Neural progenitor cell (in vitro differentiated cells): ENCODE measurements at regions not wholly inside any gene's neighbourhood (a gene's known extent, or its start where the extent isn't known, plus 50 kb on each side); places are given as distances from the start of the nearest gene placed in this dataset.

Source experiments
- DNase-seq: peaks from one replicate; pipeline ENCODE4 v3.0.0-alpha.2; 2016; ENCODE audit warnings: low spot score
- H2AFZ ChIP-seq: fragments of 200-600 bp; sonication (generic); replicated peaks from 2 replicates; pipeline ENCODE4 v1.6.1; 2016; ENCODE audit warnings: antibody characterized with exemption
- H3F3A ChIP-seq: fragments of 200-600 bp; sonication (generic); 2 replicates; pipeline ENCODE4 v1.6.1; 2016; ENCODE audit warnings: antibody characterized with exemption, low read depth
- H3K27ac ChIP-seq: fragments of 200-600 bp; sonication (generic); 2 replicates; pipeline ENCODE4 v1.5.1; 2016; ENCODE audit warnings: mild to moderate bottlenecking
- H3K27me3 ChIP-seq: fragments of 200-600 bp; sonication (generic); 2 replicates; pipeline ENCODE4 v1.6.1; 2016; ENCODE audit warnings: mild to moderate bottlenecking, moderate library complexity
- H3K36me3 ChIP-seq: fragments of 200-600 bp; sonication (generic); 2 replicates; pipeline ENCODE4 v1.5.1; 2016
- H3K4me1 ChIP-seq: fragments of 200-600 bp; sonication (generic); 2 replicates; pipeline ENCODE4 v1.6.1; 2016; ENCODE audit warnings: mixed run types
- H3K4me2 ChIP-seq: fragments of 200-600 bp; sonication (generic); 2 replicates; pipeline ENCODE4 v1.6.1; 2016
- H3K4me3 ChIP-seq: fragments of 200-600 bp; sonication (generic); 2 replicates; pipeline ENCODE4 v1.5.1; 2016
- H3K79me2 ChIP-seq: fragments of 200-600 bp; sonication (generic); 2 replicates; pipeline ENCODE4 v1.6.1; 2016; ENCODE audit warnings: low read depth
- H3K9ac ChIP-seq: fragments of 200-600 bp; sonication (generic); 2 replicates; pipeline ENCODE4 v1.6.1; 2016
- H3K9me3 ChIP-seq: fragments of 200-600 bp; sonication (generic); 2 replicates; pipeline ENCODE4 v1.5.1; 2016; ENCODE audit warnings: low read depth
- H4K20me1 ChIP-seq: fragments of 200-600 bp; sonication (generic); 2 replicates; pipeline ENCODE4 v1.6.1; 2016; ENCODE audit warnings: low read depth
- H3K27ac Mint-ChIP-seq: 3 replicates; pipeline ENCODE4 v1.8.0; 2021; ENCODE audit warnings: mixed read lengths
- H3K27me3 Mint-ChIP-seq: 2 replicates; pipeline ENCODE4 v1.8.0; 2022; ENCODE audit warnings: low read depth, mild to moderate bottlenecking, inconsistent platforms, moderate library complexity, mixed read lengths; ENCODE audit not compliant: insufficient read depth
- H3K36me3 Mint-ChIP-seq: 3 replicates; pipeline ENCODE4 v1.8.0; 2021; ENCODE audit warnings: mixed read lengths
- H3K4me1 Mint-ChIP-seq: 3 replicates; pipeline ENCODE4 v1.8.0; 2021; ENCODE audit warnings: mixed read lengths
- H3K4me3 Mint-ChIP-seq: 3 replicates; pipeline ENCODE4 v1.8.0; 2021; ENCODE audit warnings: mild to moderate bottlenecking, moderate library complexity, mixed read lengths
- H3K9me3 Mint-ChIP-seq: 3 replicates; pipeline ENCODE4 v1.8.0; 2020; ENCODE audit warnings: mixed read lengths
- EZH2 ChIP-seq: fragments of 200-600 bp; sonication (generic); IDR thresholded peaks from 2 replicates; pipeline ENCODE4 v1.6.1; 2017; ENCODE audit warnings: antibody characterized with exemption, mild to moderate bottlenecking, moderate library complexity
- EZH2phosphoT487 ChIP-seq: fragments of 200-600 bp; sonication (generic); IDR thresholded peaks from 2 replicates; pipeline ENCODE4 v1.6.1; 2017; ENCODE audit warnings: antibody characterized with exemption
- TF ChIP-seq, protein P1 (sequence below): fragments of 200-600 bp; sonication (generic); IDR thresholded peaks from 2 replicates; pipeline ENCODE4 v1.5.1; 2017; ENCODE audit warnings: antibody characterized with exemption, mild to moderate bottlenecking

DNA sequence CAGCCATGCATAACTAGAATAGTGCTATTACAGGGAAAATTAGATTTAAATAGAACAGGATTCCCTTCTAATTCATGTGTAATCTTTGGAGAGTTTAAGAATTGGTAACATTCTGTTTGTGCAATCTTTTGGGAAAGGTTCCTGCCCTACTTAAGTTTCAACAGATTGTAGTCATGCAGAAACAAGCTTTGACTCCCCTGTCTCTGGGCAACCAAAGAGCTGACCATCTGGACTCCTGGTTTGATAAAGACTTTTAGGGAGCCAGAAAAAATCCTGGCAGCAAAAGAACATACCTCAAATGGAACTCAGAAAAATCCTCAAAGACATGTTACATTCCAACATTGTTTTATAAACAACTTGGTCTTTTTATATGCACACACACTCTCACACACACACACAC is 191.1 kb upstream of the NEIL3 start:
- H3K36me3 ChIP-seq, result no peaks in the 10 kb centered on the region
- H3K27ac ChIP-seq, result no peak overlapping the region
- no peaks in the 10 kb centered on the region for H3K27me3 ChIP-seq
- no peaks in the 10 kb centered on the region for H4K20me1 ChIP-seq
- no peaks in the 10 kb centered on the region for H3K79me2 ChIP-seq
- no peaks in the 10 kb centered on the region for H3K27me3 Mint-ChIP-seq
- H3K4me1 Mint-ChIP-seq, result peaks cover 24% of the 10 kb centered on the region
- peaks cover 3% of the 10 kb centered on the region for H3K4me1 ChIP-seq
- peaks cover 5% of the 10 kb centered on the region for H3K36me3 Mint-ChIP-seq
- no peak overlapping the region for H3K4me2 ChIP-seq
- H3K9me3 Mint-ChIP-seq, result peaks cover 20% of the 10 kb centered on the region
- DNase-seq, result no peak
- H3K27ac Mint-ChIP-seq, result no peak overlapping the region
- no peaks in the 10 kb centered on the region for H3K9me3 ChIP-seq
- no peaks in the 10 kb centered on the region for H3F3A ChIP-seq
- H3K4me3 Mint-ChIP-seq, result no peak overlapping the region
- H3K9ac ChIP-seq, result no peak overlapping the region
- TF ChIP-seq, protein P1, sequence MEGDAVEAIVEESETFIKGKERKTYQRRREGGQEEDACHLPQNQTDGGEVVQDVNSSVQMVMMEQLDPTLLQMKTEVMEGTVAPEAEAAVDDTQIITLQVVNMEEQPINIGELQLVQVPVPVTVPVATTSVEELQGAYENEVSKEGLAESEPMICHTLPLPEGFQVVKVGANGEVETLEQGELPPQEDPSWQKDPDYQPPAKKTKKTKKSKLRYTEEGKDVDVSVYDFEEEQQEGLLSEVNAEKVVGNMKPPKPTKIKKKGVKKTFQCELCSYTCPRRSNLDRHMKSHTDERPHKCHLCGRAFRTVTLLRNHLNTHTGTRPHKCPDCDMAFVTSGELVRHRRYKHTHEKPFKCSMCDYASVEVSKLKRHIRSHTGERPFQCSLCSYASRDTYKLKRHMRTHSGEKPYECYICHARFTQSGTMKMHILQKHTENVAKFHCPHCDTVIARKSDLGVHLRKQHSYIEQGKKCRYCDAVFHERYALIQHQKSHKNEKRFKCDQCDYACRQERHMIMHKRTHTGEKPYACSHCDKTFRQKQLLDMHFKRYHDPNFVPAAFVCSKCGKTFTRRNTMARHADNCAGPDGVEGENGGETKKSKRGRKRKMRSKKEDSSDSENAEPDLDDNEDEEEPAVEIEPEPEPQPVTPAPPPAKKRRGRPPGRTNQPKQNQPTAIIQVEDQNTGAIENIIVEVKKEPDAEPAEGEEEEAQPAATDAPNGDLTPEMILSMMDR, result no peak
- TF ChIP-seq EZH2 (no peak), EZH2phosphoT487 (no peak)
- H2AFZ ChIP-seq, result no peak overlapping the region
- no peak overlapping the region for H3K4me3 ChIP-seq

DNA sequence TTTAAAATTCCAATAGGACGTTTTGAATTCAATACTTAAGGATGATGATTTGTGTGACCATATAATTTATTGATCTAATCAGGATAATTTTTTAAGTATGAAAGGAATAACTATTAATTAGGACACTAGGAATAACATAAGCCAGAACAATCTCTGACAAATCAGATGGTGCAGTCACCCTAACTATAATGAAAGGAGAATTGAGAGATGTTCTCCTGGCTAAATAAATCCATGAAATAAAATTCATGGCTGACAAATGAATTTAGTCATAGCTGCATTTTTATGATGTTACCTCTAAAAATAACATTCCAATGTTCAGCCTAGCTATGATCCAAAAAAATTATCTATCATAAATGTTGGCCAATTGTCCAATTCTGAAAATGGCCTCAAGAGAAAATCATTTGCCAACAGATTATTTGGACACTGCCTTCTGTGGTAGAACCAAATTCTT is 190.6 kb upstream of the NEIL3 start:
- Histone ChIP-seq H3K27me3 (no peaks in the 10 kb centered on the region), H3K4me3 (no peak overlapping the region), H3K4me2 (no peak overlapping the region), H3K79me2 (no peaks in the 10 kb centered on the region), H3F3A (no peaks in the 10 kb centered on the region), H4K20me1 (no peaks in the 10 kb centered on the region), H3K9ac (no peak overlapping the region), H3K36me3 (no peaks in the 10 kb centered on the region), H3K9me3 (no peaks in the 10 kb centered on the region), H3K4me1 (peaks cover 3% of the 10 kb centered on the region), H2AFZ (no peak overlapping the region), H3K27ac (no peak overlapping the region)
- Mint-ChIP-seq H3K4me3 (no peak overlapping the region), H3K27me3 (no peaks in the 10 kb centered on the region), H3K4me1 (peaks cover 24% of the 10 kb centered on the region), H3K36me3 (peaks cover 5% of the 10 kb centered on the region), H3K27ac (no peak overlapping the region), H3K9me3 (peaks cover 20% of the 10 kb centered on the region)
- no peak for DNase-seq
- TF ChIP-seq, protein P1, result no peak
- no peak for TF ChIP-seq EZH2phosphoT487
- TF ChIP-seq EZH2, result no peak

DNA sequence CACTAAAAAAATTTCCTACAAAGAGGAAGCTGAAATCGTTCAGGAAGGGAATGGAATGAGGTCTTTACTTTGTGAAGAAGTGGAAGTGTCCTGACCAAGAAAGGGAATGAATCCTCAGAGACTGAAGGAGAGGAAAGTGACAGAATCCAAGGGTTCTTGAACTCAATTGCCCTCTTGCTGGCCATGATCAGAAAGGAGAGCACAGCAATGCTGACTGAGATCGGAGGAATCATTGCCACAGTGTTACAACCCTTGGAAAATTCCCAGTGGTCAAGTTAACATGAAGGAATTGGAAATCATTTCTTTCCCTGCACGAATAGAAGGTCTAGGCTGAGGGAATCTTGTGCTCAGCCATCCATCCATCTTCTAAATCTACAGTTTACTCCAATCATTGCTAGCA is 190.0 kb upstream of the NEIL3 start:
- Histone ChIP-seq H3K4me2 (no peak overlapping the region), H3F3A (no peaks in the 10 kb centered on the region), H2AFZ (no peak overlapping the region), H3K4me3 (no peak overlapping the region), H3K79me2 (no peaks in the 10 kb centered on the region), H3K9me3 (no peaks in the 10 kb centered on the region), H3K27me3 (no peaks in the 10 kb centered on the region), H3K4me1 (peaks cover 3% of the 10 kb centered on the region), H3K36me3 (no peaks in the 10 kb centered on the region), H3K9ac (no peak overlapping the region), H3K27ac (no peak overlapping the region), H4K20me1 (no peaks in the 10 kb centered on the region)
- H3K36me3 Mint-ChIP-seq, result peaks cover 5% of the 10 kb centered on the region
- peaks cover 20% of the 10 kb centered on the region for H3K9me3 Mint-ChIP-seq
- H3K4me1 Mint-ChIP-seq, result peaks cover 24% of the 10 kb centered on the region
- H3K27ac Mint-ChIP-seq, result no peak overlapping the region
- no peaks in the 10 kb centered on the region for H3K27me3 Mint-ChIP-seq
- TF ChIP-seq EZH2 (no peak), EZH2phosphoT487 (no peak)
- TF ChIP-seq, protein P1, result no peak
- H3K4me3 Mint-ChIP-seq, result no peak overlapping the region
- no peak for DNase-seq
